Prostate gland (tissue), 2 donors: ENCODE measurements at regions not wholly inside any gene's neighbourhood (a gene's known extent, or its start where the extent isn't known, plus 50 kb on each side); places are given as distances from the start of the nearest gene placed in this dataset.

Source experiments
- CTCF ChIP-seq, 4 experiments: fragments of 200-600 bp in 2 of 4; fragments of 450-650 bp in 2 of 4; sonication (generic) in 2 of 4; IDR thresholded peaks; 1 replicate in 3 of 4; 2 replicates in 1 of 4; pipeline ENCODE4 v1.5.1; 2016 to 2019; ENCODE audit warnings: antibody characterized with exemption in 4 of 4, mild to moderate bottlenecking in 2 of 4, moderate library complexity in 2 of 4
- POLR2A ChIP-seq: fragments of 450-650 bp; IDR thresholded peaks from one replicate; pipeline ENCODE4 v1.6.1; 2016; ENCODE audit warnings: antibody characterized with exemption, mild to moderate bottlenecking
- POLR2AphosphoS5 ChIP-seq: sonication (generic); formaldehyde crosslinking; IDR thresholded peaks from one replicate; pipeline ENCODE4 v1.6.1; 2017; ENCODE audit warnings: antibody characterized with exemption

DNA sequence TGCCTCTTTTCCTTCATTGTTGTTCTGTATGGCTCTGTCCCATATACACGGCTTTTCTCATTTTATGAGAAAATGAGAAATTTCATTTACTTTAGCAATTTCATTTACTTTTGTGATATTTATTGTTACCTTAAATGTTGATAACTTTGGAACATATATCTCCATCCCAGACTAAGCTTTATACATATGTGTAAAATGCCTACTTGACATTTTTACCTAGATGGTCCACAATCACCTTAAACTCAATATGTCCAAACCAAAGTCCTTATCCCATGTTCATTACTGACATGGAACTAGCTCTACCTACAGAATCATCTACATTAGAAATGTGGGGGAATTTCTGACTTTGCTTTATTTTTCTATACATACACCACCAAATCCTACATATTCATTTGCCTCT is 590.5 kb upstream of the CT83 start:
- TF ChIP-seq POLR2A (no peak), POLR2AphosphoS5 (no peak), CTCF (IDR thresholded peaks at IDR 0.05) (no peak)
